Neural crest cell (in vitro differentiated cells): ENCODE measurements at regions not wholly inside any gene's neighbourhood (a gene's known extent, or its start where the extent isn't known, plus 50 kb on each side); places are given as distances from the start of the nearest gene placed in this dataset.

Source experiments
- DNase-seq: peaks from one replicate; pipeline ENCODE4 v3.0.0; 2021; ENCODE audit warnings: low read depth, mixed read lengths, low spot score
- H3K27ac Mint-ChIP-seq: one replicate; pipeline ENCODE4 v1.8.0; 2021; ENCODE audit warnings: mild to moderate bottlenecking, mixed read lengths; ENCODE audit not compliant: unreplicated experiment
- H3K27me3 Mint-ChIP-seq: 2 replicates; pipeline ENCODE4 v1.8.0; 2021; ENCODE audit warnings: low read depth, mild to moderate bottlenecking, mixed read lengths
- H3K36me3 Mint-ChIP-seq: 2 replicates; pipeline ENCODE4 v1.8.0; 2021; ENCODE audit warnings: low read depth, mild to moderate bottlenecking, mixed read lengths
- H3K4me1 Mint-ChIP-seq: 2 replicates; pipeline ENCODE4 v1.8.0; 2021; ENCODE audit warnings: mixed read lengths
- H3K4me3 Mint-ChIP-seq: one replicate; pipeline ENCODE4 v1.8.0; 2021; ENCODE audit warnings: mild to moderate bottlenecking, mixed read lengths
- H3K9me3 Mint-ChIP-seq: 2 replicates; pipeline ENCODE4 v1.8.0; 2021; ENCODE audit warnings: mixed read lengths
- TF ChIP-seq, protein P1 (sequence below): fragments of 200-600 bp; sonication (generic); conservative IDR thresholded peaks from 2 replicates; pipeline ENCODE4 v1.5.0; 2021; ENCODE audit warnings: antibody characterized with exemption, mild to moderate bottlenecking

- no peak for DNase-seq
- peaks cover 12% of the 10 kb centered on the region for H3K9me3 Mint-ChIP-seq
- H3K27me3 Mint-ChIP-seq: no peaks in the 10 kb centered on the region
- no peaks in the 10 kb centered on the region for H3K4me1 Mint-ChIP-seq
- H3K4me3 Mint-ChIP-seq: no peak overlapping the region
- no peaks in the 10 kb centered on the region for H3K36me3 Mint-ChIP-seq
- TF ChIP-seq, protein P1, sequence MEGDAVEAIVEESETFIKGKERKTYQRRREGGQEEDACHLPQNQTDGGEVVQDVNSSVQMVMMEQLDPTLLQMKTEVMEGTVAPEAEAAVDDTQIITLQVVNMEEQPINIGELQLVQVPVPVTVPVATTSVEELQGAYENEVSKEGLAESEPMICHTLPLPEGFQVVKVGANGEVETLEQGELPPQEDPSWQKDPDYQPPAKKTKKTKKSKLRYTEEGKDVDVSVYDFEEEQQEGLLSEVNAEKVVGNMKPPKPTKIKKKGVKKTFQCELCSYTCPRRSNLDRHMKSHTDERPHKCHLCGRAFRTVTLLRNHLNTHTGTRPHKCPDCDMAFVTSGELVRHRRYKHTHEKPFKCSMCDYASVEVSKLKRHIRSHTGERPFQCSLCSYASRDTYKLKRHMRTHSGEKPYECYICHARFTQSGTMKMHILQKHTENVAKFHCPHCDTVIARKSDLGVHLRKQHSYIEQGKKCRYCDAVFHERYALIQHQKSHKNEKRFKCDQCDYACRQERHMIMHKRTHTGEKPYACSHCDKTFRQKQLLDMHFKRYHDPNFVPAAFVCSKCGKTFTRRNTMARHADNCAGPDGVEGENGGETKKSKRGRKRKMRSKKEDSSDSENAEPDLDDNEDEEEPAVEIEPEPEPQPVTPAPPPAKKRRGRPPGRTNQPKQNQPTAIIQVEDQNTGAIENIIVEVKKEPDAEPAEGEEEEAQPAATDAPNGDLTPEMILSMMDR: no peak
- no peak overlapping the region for H3K27ac Mint-ChIP-seq
Observed at GRCh38 chr13:85089186-85089585, 710.0 kb downstream of the SLITRK6 start.

GRCh38 chr13:85080691-85081090, 718.5 kb downstream of the SLITRK6 start:
- Mint-ChIP-seq H3K4me1 (no peaks in the 10 kb centered on the region), H3K9me3 (no peaks in the 10 kb centered on the region), H3K27ac (no peak overlapping the region), H3K4me3 (no peak overlapping the region), H3K27me3 (no peaks in the 10 kb centered on the region), H3K36me3 (no peaks in the 10 kb centered on the region)
- no peak for DNase-seq
- TF ChIP-seq, protein P1: no peak

DNA sequence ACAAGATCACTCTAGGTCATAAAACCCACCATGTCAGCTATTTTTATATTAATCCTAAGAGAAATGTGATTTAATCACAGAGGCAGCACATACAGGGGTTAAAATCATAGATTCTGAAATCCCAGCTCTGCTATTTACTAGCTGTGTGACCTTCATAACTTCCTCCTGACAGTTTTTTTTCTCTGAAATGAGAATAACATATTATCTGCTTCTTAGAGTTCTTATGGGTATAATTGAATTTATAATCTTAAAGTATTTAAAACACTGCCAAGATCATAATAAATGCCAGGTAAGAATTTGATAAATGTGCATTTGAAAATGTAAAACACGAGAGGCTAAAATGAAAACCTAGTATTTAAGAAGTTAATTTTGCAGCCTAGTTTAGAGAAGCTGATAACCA, 722.9 kb downstream of the SLITRK6 start:
- Mint-ChIP-seq H3K27ac (no peak overlapping the region), H3K4me1 (no peaks in the 10 kb centered on the region), H3K4me3 (no peak overlapping the region), H3K27me3 (no peaks in the 10 kb centered on the region), H3K9me3 (no peaks in the 10 kb centered on the region), H3K36me3 (no peaks in the 10 kb centered on the region)
- DNase-seq: no peak
- TF ChIP-seq, protein P1: no peak

DNA sequence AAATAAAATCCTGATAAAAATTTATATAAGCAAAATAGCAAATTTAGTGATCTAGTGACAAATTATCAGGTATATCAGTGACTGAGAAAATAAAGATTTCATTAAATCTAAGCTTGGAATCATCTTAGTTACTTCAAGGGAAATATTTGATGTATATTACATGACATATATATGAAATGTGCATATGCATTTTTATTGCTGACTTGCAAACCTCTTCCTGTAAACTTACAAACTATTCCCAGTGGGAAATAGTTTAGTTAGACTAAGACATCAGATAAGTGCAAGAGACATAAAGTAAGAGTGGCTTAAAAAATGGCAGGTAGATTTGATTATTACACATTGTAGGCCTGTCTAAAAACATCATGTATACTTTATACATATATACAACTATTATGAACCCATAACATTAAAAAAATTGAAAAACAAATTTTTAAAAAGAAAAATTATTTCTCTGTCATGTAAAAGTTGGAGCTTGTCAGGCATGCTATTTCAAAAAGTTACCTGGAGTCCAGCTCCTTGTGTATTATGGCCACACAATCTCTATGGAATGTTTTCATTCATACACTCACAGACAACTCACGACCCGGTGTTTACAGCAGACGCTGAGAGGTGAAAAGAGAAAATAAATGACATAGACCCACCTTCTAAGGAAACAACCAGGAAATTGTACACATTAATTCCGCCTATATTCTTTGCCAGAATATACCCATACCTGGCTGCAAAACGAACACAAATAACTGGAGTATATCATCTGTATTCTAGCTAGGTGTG, 724.5 kb downstream of the SLITRK6 start:
- Mint-ChIP-seq H3K9me3 (no peaks in the 10 kb centered on the region), H3K27me3 (no peaks in the 10 kb centered on the region), H3K4me1 (peaks cover 4% of the 10 kb centered on the region), H3K4me3 (no peak overlapping the region), H3K36me3 (no peaks in the 10 kb centered on the region), H3K27ac (no peak overlapping the region)
- TF ChIP-seq, protein P1: no peak
- DNase-seq: no peak

DNA sequence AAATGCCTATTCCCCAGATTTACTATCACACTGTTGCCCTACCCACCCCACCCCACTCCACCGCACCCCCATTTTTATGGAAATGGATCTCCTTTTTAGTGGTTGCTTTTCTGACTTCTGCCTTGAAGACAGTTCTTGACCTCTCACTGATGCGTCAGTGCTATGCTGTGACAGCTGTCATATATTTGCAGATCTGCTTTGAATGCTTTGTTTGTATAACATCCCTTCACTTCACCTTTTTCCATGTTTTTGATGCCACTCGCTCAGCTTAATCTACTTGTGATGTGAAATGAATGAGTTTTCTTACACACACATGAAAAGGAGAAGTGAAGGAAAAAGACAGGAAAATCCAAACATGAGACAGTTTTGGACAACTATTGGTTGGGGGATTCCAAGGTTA, 731.0 kb downstream of the SLITRK6 start:
- Mint-ChIP-seq H3K27me3 (no peaks in the 10 kb centered on the region), H3K4me3 (no peak overlapping the region), H3K36me3 (no peaks in the 10 kb centered on the region), H3K9me3 (no peaks in the 10 kb centered on the region), H3K27ac (no peak overlapping the region), H3K4me1 (peaks cover 8% of the 10 kb centered on the region)
- TF ChIP-seq, protein P1: no peak
- no peak for DNase-seq
